ENCODE measurements at regions not wholly inside any gene's neighbourhood (a gene's known extent, or its start where the extent isn't known, plus 50 kb on each side); places are given as distances from the start of the nearest gene placed in this dataset.

GRCh38 chr3:1015826-1016225, 77.0 kb upstream of the CNTN6 start:
- TF ChIP-seq CTCF (IDR thresholded peaks at IDR 0.05) (no peak), POLR2AphosphoS5 (IDR thresholded peaks at IDR 0.05) (no peak), POLR2A (IDR thresholded peaks at IDR 0.05) (no peak), EP300 (IDR thresholded peaks at IDR 0.05; ENCODE audit: low read depth) (no peak)
